ENCODE measurements at regions not wholly inside any gene's neighbourhood (a gene's known extent, or its start where the extent isn't known, plus 50 kb on each side); places are given as distances from the start of the nearest gene placed in this dataset.

DNA sequence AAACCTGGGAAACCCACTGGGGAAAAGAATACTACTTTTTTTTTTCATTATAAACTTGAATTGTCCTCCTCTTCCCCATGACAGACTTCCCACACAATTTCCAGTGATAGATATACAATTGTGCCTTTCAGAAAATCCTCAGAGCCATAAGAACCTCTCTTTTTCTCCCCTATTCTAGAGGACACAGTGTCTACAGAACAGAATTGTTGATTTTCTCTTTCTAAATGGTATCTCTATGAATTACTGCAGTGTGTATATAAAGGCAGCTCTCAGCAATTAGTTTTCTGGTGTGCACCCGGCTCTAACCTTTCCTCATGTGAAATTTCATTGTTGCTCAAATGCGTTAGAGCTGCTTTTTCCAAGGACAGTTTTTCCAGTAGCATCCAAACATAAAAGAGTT lies 430.1 kb downstream of the TUSC7 start:
- Histone ChIP-seq H3K27ac (no peak overlapping the region), H3K4me3 (no peak overlapping the region), H3K9me3 (no peaks in the 10 kb centered on the region), H3K27me3 (replicated peaks in 1 of 7) (no peaks in the 10 kb centered on the region), H3K36me3 (no peaks in the 10 kb centered on the region), H3K4me1 (no peaks in the 10 kb centered on the region)
- WGBS, 5 donors, result 63 to 92% (median 86%) methylated on average over 2 of the region's 2 CpGs
- DNase-seq, result no peak
- intact Hi-C loops (cut with DNase I; ENCODE audit: low total_unique reads), result no loop called here
- TF ChIP-seq POLR2A (IDR thresholded peaks at IDR 0.05) (no peak), POLR2AphosphoS5 (IDR thresholded peaks at IDR 0.05) (no peak)
- TF ChIP-seq, protein P1, sequence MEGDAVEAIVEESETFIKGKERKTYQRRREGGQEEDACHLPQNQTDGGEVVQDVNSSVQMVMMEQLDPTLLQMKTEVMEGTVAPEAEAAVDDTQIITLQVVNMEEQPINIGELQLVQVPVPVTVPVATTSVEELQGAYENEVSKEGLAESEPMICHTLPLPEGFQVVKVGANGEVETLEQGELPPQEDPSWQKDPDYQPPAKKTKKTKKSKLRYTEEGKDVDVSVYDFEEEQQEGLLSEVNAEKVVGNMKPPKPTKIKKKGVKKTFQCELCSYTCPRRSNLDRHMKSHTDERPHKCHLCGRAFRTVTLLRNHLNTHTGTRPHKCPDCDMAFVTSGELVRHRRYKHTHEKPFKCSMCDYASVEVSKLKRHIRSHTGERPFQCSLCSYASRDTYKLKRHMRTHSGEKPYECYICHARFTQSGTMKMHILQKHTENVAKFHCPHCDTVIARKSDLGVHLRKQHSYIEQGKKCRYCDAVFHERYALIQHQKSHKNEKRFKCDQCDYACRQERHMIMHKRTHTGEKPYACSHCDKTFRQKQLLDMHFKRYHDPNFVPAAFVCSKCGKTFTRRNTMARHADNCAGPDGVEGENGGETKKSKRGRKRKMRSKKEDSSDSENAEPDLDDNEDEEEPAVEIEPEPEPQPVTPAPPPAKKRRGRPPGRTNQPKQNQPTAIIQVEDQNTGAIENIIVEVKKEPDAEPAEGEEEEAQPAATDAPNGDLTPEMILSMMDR (IDR thresholded peaks at IDR 0.05 in 8 of 11, conservative IDR thresholded peaks at IDR 0.05 in 3 of 11), result no peak

DNA sequence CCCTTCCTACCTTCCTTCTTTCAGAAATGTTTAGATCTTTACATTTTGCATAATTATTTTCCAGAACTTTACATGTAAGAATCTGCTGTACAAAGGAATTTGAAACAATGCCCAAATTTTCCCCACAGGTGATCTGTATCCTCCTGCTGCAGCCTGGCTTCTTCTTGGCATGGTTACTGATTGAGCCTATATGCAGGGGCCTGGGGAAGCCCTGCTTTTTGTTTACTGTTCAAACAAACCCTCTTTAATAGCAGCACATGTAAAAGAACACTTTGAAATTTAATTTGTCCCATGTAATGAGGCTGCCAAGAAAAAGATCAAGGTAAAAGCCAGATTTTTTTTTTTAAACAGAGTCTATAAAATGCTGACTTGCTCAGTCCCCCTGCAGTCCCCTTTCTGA lies 432.2 kb downstream of the TUSC7 start:
- no peaks in the 10 kb centered on the region for H3K27me3 ChIP-seq (replicated peaks in 1 of 7)
- TF ChIP-seq POLR2AphosphoS5 (IDR thresholded peaks at IDR 0.05), result no peak
- TF ChIP-seq POLR2A (IDR thresholded peaks at IDR 0.05), result no peak
- TF ChIP-seq, protein P1 (IDR thresholded peaks at IDR 0.05 in 8 of 11, conservative IDR thresholded peaks at IDR 0.05 in 3 of 11), result no peak
- no peaks in the 10 kb centered on the region for H3K36me3 ChIP-seq
- no peak for DNase-seq
- intact Hi-C loops (cut with DNase I; ENCODE audit: low total_unique reads), result no loop called here
- H3K9me3 ChIP-seq, result no peaks in the 10 kb centered on the region
- H3K27ac ChIP-seq, result no peak overlapping the region
- H3K4me3 ChIP-seq, result no peak overlapping the region
- no peaks in the 10 kb centered on the region for H3K4me1 ChIP-seq

DNA sequence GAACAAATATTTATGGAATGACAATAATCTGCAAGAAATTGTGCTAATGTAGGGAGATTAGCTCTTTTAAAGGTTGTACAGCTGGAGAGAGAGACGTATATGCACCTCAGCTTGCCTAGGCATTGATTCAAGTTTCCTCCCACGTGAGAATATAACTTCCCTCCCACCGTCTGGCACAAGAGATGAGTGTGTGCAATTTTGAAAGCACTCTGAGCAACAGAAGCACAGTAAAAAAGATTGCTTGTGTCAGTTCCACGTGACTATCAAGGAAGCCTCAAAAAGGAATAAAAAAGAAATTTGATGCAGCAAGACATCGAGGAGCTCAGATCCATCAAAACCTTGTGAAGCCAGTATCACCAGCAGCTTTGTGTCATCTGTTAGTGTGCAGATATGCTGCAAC lies 435.3 kb downstream of the TUSC7 start:
- Histone ChIP-seq H3K27me3 (replicated peaks in 1 of 7) (no peaks in the 10 kb centered on the region), H3K27ac (no peak overlapping the region), H3K36me3 (no peaks in the 10 kb centered on the region), H3K9me3 (no peaks in the 10 kb centered on the region), H3K4me1 (no peaks in the 10 kb centered on the region), H3K4me3 (no peak overlapping the region)
- intact Hi-C loops (cut with DNase I; ENCODE audit: low total_unique reads), result no loop called here
- TF ChIP-seq, protein P1 (IDR thresholded peaks at IDR 0.05 in 8 of 11, conservative IDR thresholded peaks at IDR 0.05 in 3 of 11), result no peak
- TF ChIP-seq POLR2AphosphoS5 (IDR thresholded peaks at IDR 0.05) (no peak), POLR2A (IDR thresholded peaks at IDR 0.05) (no peak)
- no peak for DNase-seq
- WGBS, 5 donors, result 28 to 50% (median 33%) methylated on average over 5 of the region's 5 CpGs

DNA sequence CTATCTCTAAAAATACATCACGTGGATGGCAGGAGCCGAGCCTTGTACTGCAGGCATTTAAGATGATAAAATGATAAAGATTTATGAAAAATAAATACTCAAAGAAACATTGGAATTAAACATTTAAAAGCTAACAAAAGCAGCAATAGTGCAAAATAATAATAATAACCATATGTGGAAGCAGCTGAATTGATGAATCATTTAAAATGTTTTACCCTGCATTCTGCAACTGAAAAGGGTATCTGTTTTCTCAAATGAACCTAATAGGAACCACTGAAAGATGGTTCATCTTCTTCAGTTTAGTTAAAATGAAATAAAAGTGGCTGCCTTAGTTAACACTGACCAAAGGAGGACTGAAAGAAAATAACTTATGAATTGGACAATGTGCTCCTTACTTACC lies 436.1 kb downstream of the TUSC7 start:
- no peak for TF ChIP-seq POLR2A (IDR thresholded peaks at IDR 0.05)
- no peak for TF ChIP-seq POLR2AphosphoS5 (IDR thresholded peaks at IDR 0.05)
- TF ChIP-seq, protein P1 (IDR thresholded peaks at IDR 0.05 in 8 of 11, conservative IDR thresholded peaks at IDR 0.05 in 3 of 11), result no peak
- Histone ChIP-seq H3K4me1 (no peaks in the 10 kb centered on the region), H3K36me3 (no peaks in the 10 kb centered on the region), H3K27me3 (replicated peaks in 1 of 7) (no peaks in the 10 kb centered on the region), H3K9me3 (no peaks in the 10 kb centered on the region), H3K27ac (no peak overlapping the region), H3K4me3 (no peak overlapping the region)
- intact Hi-C loops (cut with DNase I; ENCODE audit: low total_unique reads), result no loop called here
- 90 to 97% (median 94%) methylated on average over 2 of the region's 2 CpGs for WGBS, 5 donors
- DNase-seq, result no peak

Measured in spleen (tissue), 11 donors.